ENCODE measurements at regions not wholly inside any gene's neighbourhood (a gene's known extent, or its start where the extent isn't known, plus 50 kb on each side); places are given as distances from the start of the nearest gene placed in this dataset.

DNA sequence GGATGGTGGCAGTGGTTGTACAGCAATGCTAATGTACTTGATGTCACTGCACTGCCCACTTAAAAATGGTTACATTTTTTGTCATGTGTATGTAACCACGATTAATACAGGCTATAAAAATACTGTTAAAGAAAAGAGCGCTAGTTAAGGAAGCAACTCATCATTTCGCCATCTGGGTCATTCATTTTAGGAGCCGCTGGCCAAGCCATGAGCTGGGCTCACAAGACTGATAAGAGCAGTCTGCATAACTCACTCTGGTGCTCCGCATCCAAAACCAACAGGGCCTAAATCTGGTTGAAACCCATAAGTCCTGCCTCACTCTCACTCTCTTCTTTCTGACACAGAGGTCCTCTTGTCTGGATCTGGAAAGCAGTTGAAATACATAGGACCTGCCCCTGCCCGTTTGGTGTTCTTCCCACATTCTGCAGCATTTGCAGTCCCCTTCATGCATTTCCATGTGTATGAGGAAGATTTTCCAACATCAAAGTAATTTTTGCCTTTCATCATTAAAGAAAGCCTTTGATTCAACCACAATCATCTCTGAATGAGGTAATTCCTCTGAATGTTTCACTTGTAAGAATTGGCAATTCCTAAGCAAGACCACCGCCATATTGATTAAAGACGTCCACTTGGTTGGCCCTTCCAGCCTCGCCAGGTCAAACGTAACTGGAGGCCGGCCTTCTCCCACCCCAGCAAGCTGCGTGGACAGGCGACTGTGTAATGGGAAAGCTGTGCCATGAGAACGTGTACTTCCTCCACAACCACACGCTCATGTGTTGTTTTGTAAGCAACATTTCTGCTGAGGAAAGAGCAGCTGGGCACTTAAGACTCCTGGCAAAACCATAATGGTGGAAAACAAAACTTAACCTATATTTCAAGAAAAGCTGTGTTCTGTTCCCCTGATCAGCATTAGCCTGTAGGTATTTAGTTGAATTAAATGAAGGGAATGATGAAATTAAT is 112.2 kb downstream of the VAPA start:
- TF ChIP-seq, protein P1, sequence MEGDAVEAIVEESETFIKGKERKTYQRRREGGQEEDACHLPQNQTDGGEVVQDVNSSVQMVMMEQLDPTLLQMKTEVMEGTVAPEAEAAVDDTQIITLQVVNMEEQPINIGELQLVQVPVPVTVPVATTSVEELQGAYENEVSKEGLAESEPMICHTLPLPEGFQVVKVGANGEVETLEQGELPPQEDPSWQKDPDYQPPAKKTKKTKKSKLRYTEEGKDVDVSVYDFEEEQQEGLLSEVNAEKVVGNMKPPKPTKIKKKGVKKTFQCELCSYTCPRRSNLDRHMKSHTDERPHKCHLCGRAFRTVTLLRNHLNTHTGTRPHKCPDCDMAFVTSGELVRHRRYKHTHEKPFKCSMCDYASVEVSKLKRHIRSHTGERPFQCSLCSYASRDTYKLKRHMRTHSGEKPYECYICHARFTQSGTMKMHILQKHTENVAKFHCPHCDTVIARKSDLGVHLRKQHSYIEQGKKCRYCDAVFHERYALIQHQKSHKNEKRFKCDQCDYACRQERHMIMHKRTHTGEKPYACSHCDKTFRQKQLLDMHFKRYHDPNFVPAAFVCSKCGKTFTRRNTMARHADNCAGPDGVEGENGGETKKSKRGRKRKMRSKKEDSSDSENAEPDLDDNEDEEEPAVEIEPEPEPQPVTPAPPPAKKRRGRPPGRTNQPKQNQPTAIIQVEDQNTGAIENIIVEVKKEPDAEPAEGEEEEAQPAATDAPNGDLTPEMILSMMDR (IDR thresholded peaks at IDR 0.05), result no peak
- no peak for TF ChIP-seq POLR2A (IDR thresholded peaks at IDR 0.05)
- TF ChIP-seq POLR2AphosphoS5 (IDR thresholded peaks at IDR 0.05), result no peak

Data from prostate gland (tissue), 2 donors.